PC-9 (cell line): ENCODE measurements at regions not wholly inside any gene's neighbourhood (a gene's known extent, or its start where the extent isn't known, plus 50 kb on each side); places are given as distances from the start of the nearest gene placed in this dataset.

Experiments used
- BruUV-seq: library from RNA; stranded (reverse); fragments of 400-500 nt; replicated peaks from 2 replicates; lab custom pipeline; 2021; lab: Mats Ljungman, UMichigan
- CTCF ChIA-PET: fragments of 300-600 bp; sonication (Branson Sonifier 250); formaldehyde crosslinking; loops from one replicate; lab custom pipeline; 2022; ENCODE audit warnings: antibody characterized with exemption; lab: Charles Lee
- POLR2A ChIA-PET: fragments of 300-600 bp; sonication (Branson Sonifier 250); formaldehyde crosslinking; loops from one replicate; lab custom pipeline; 2022; ENCODE audit warnings: antibody characterized with exemption; ENCODE audit not compliant: unreplicated experiment; lab: Charles Lee
- DNase-seq, 2 experiments: peaks; one replicate each; pipeline versions ENCODE4 v3.0.0 to v3.0.0-alpha.2; 2015 to 2022; ENCODE audit warnings: mixed read lengths in 1 of 2
- H2AFZ ChIP-seq: fragments of 200-600 bp; sonication (generic); 2 replicates; pipeline ENCODE4 v1.8.1; 2017; ENCODE audit warnings: antibody characterized with exemption
- H3F3A ChIP-seq: fragments of 200-600 bp; sonication (generic); 2 replicates; pipeline ENCODE4 v1.8.1; 2017; ENCODE audit warnings: antibody characterized with exemption, mild to moderate bottlenecking, low read depth; ENCODE audit not compliant: insufficient read depth
- H3K27ac ChIP-seq: fragments of 200-600 bp; sonication (generic); 2 replicates; pipeline ENCODE4 v1.6.1; 2016; ENCODE audit warnings: mixed run types
- H3K27me3 ChIP-seq: fragments of 200-600 bp; sonication (generic); 2 replicates; pipeline ENCODE4 v1.6.1; 2016; ENCODE audit warnings: low read depth, mixed run types; ENCODE audit not compliant: insufficient read depth
- H3K36me3 ChIP-seq: fragments of 200-600 bp; sonication (generic); 2 replicates; pipeline ENCODE4 v1.6.1; 2016; ENCODE audit warnings: low read depth, mixed run types
- H3K4me1 ChIP-seq: fragments of 200-600 bp; sonication (generic); replicated peaks from 2 replicates; pipeline ENCODE4 v1.6.1; 2016; ENCODE audit warnings: mixed run types; ENCODE audit not compliant: insufficient read depth
- H3K4me2 ChIP-seq: fragments of 200-600 bp; sonication (generic); 2 replicates; pipeline ENCODE4 v1.6.1; 2017; ENCODE audit warnings: mixed run types
- H3K4me3 ChIP-seq: fragments of 200-600 bp; sonication (generic); 2 replicates; pipeline ENCODE4 v1.6.1; 2016; ENCODE audit warnings: mixed run types
- H3K79me2 ChIP-seq: fragments of 200-600 bp; sonication (generic); 2 replicates; pipeline ENCODE4 v1.6.1; 2017; ENCODE audit warnings: low read depth, mixed run types
- H3K9me2 ChIP-seq: fragments of 200-600 bp; sonication (generic); 2 replicates; pipeline ENCODE4 v1.8.1; 2017; ENCODE audit warnings: mild to moderate bottlenecking; ENCODE audit not compliant: insufficient read depth
- H3K9me3 ChIP-seq: fragments of 200-600 bp; sonication (generic); 2 replicates; pipeline ENCODE4 v1.8.1; 2016; ENCODE audit warnings: low read depth; ENCODE audit not compliant: insufficient read depth
- H4K20me1 ChIP-seq: fragments of 200-600 bp; sonication (generic); 2 replicates; pipeline ENCODE4 v1.8.1; 2017; ENCODE audit not compliant: insufficient read depth
- EZH2 ChIP-seq: fragments of 200-600 bp; sonication (generic); IDR thresholded peaks from 2 replicates; pipeline ENCODE4 v1.8.0; 2017; ENCODE audit warnings: antibody characterized with exemption, low read depth
- intact Hi-C: fragments of 100-400 bp; cut with micrococcal nuclease; formaldehyde crosslinking; loops from one replicate; pipeline ENCODE4 v1.10.0; 2022; ENCODE audit not compliant: unreplicated experiment
- TF ChIP-seq, protein P1 (sequence below): fragments of 200-600 bp; sonication (generic); conservative IDR thresholded peaks from 2 replicates; pipeline ENCODE4 v1.6.1; 2017; ENCODE audit warnings: mixed run types, antibody characterized with exemption, mild to moderate bottlenecking, moderate library complexity

DNA sequence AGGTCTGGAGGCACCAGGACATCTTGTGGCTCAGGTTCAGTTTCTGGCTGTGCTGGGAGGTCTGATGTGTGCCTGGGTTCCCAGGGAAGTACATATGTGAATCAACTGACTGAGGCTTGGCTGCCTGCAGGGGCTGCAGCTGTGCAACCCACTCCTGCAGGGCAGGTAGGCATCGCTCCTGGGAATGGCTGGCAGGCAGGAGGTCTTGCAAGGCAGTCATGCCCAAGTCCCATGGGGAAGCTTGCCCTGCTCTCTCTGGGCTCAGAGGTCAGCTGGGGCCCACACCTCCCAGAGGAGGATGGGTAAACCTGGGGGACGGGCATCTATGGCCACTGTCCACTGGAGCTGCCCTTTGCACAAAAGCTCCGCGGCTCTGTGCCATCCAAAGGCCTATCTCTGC lies 1141.8 kb downstream of the SLITRK1 start:
- H4K20me1 ChIP-seq = no peaks in the 10 kb centered on the region
- CTCF ChIA-PET = no interaction called here
- no peaks in the 10 kb centered on the region for H3K36me3 ChIP-seq
- no peaks in the 10 kb centered on the region for H3K9me3 ChIP-seq
- no peaks in the 10 kb centered on the region for H3F3A ChIP-seq
- TF ChIP-seq, protein P1, sequence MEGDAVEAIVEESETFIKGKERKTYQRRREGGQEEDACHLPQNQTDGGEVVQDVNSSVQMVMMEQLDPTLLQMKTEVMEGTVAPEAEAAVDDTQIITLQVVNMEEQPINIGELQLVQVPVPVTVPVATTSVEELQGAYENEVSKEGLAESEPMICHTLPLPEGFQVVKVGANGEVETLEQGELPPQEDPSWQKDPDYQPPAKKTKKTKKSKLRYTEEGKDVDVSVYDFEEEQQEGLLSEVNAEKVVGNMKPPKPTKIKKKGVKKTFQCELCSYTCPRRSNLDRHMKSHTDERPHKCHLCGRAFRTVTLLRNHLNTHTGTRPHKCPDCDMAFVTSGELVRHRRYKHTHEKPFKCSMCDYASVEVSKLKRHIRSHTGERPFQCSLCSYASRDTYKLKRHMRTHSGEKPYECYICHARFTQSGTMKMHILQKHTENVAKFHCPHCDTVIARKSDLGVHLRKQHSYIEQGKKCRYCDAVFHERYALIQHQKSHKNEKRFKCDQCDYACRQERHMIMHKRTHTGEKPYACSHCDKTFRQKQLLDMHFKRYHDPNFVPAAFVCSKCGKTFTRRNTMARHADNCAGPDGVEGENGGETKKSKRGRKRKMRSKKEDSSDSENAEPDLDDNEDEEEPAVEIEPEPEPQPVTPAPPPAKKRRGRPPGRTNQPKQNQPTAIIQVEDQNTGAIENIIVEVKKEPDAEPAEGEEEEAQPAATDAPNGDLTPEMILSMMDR = no peak
- TF ChIP-seq EZH2 = no peak
- intact Hi-C loops = no loop called here
- POLR2A ChIA-PET = no interaction called here
- DNase-seq = no peak
- H3K4me1 ChIP-seq = no peaks in the 10 kb centered on the region
- no peaks in the 10 kb centered on the region for H3K27me3 ChIP-seq
- H3K9me2 ChIP-seq = no peaks in the 10 kb centered on the region
- H2AFZ ChIP-seq = no peak overlapping the region
- no peaks in the 10 kb centered on the region for H3K79me2 ChIP-seq
- BruUV-seq = no TSS peak
- no peak overlapping the region for H3K27ac ChIP-seq
- no peak overlapping the region for H3K4me2 ChIP-seq
- H3K4me3 ChIP-seq = no peak overlapping the region

DNA sequence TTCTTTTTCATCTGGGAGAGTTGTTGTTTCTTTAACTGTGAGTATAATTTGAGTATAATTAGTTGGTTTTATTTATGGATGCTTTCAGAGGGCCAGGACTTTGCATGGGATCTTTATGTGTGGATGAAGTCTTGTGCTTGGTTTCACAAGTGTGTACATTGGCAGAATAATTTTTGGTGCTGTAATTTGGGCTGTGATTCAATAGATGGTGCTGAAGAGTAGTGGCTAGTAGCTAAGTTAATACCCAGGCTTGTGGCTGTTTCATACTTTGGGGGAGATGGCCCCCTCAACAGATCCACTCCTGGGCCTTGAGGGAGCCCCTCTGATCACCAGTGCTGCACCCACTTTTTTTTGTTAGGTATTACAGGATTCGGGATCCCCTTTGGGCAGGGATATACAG lies 1142.4 kb downstream of the SLITRK1 start:
- POLR2A ChIA-PET = no interaction called here

DNA sequence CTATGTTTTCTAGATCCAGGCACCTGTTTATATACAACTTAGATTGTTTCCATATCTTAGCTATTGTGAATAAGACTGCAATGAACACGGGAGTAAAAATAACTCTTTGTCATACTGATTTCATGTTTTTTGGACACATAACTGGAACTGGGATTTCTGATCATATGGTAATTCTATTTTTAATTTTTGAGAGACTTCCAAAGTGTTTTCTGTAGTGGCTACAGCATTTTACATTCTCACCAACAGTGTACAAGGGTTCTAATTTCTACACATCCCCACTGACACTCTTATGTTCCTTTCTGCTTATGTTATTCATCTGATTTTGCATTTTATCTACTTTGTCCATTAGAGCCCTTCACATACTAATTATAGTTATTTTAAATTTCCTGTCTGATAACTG lies 1152.9 kb downstream of the SLITRK1 start:
- no peaks in the 10 kb centered on the region; the same call in 1 of the 2 replicates for H3K9me3 ChIP-seq
- DNase-seq = no peak
- no peaks in the 10 kb centered on the region for H3K4me1 ChIP-seq
- no peaks in the 10 kb centered on the region for H3K36me3 ChIP-seq
- no peaks in the 10 kb centered on the region for H3K9me2 ChIP-seq
- no peak overlapping the region for H3K4me2 ChIP-seq
- H3F3A ChIP-seq = no peaks in the 10 kb centered on the region
- no peaks in the 10 kb centered on the region for H3K27me3 ChIP-seq
- TF ChIP-seq, protein P1 = no peak
- TF ChIP-seq EZH2 = no peak
- no peaks in the 10 kb centered on the region for H3K79me2 ChIP-seq
- ChIA-PET CTCF (no interaction called here), POLR2A (no interaction called here)
- H3K27ac ChIP-seq = no peak overlapping the region
- intact Hi-C loops = no loop called here
- no peak overlapping the region for H3K4me3 ChIP-seq
- BruUV-seq = no TSS peak
- no peaks in the 10 kb centered on the region for H4K20me1 ChIP-seq
- H2AFZ ChIP-seq = no peak overlapping the region

More for the DNA sequence above, 1142.4 kb downstream of the SLITRK1 start:
- no TSS peak for BruUV-seq
- DNase-seq = no peak
- no peak overlapping the region for H3K4me2 ChIP-seq
- no peaks in the 10 kb centered on the region for H3K36me3 ChIP-seq
- CTCF ChIA-PET = no interaction called here
- no peak overlapping the region for H3K4me3 ChIP-seq
- H3K79me2 ChIP-seq = no peaks in the 10 kb centered on the region
- intact Hi-C loops = no loop called here
- no peaks in the 10 kb centered on the region for H3K9me3 ChIP-seq
- H4K20me1 ChIP-seq = no peaks in the 10 kb centered on the region
- no peaks in the 10 kb centered on the region for H3K27me3 ChIP-seq
- TF ChIP-seq, protein P1 = no peak; the same call in 1 of the 2 replicates
- TF ChIP-seq EZH2 = no peak
- no peak overlapping the region for H2AFZ ChIP-seq
- H3K9me2 ChIP-seq = no peaks in the 10 kb centered on the region
- H3K27ac ChIP-seq = no peak overlapping the region
- H3K4me1 ChIP-seq = no peaks in the 10 kb centered on the region
- H3F3A ChIP-seq = no peaks in the 10 kb centered on the region
